Suppressor macrophage treated with lipopolysaccharide for 1 hour (primary cell): ENCODE measurements at regions not wholly inside any gene's neighbourhood (a gene's known extent, or its start where the extent isn't known, plus 50 kb on each side); places are given as distances from the start of the nearest gene placed in this dataset.
"Not testable (repeated sequence)": the region's sequence is repeated elsewhere in the genome, so short reads cannot be mapped to it uniquely, and the experiment has no call there.

Experiments used
- DNase-seq, 3 donors: peaks; one replicate each; pipeline ENCODE4 v3.0.0-alpha.2; 2020 to 2022

- DNase-seq = not testable (repeated sequence)
These were observed 52.5 kb upstream of the CCDC71L start for GRCh38 chr7:106713452-106713851.

- not testable (repeated sequence) for DNase-seq
These were observed 53.9 kb upstream of the CCDC71L start for GRCh38 chr7:106714590-106715442.

- DNase-seq = no peak
These were observed 54.8 kb upstream of the CCDC71L start for GRCh38 chr7:106715730-106716129.

GRCh38 chr7:106717254-106717954 lies 56.4 kb upstream of the CCDC71L start:
- DNase-seq = no peak

- peak; percentile 91 to 97 (median 96) for DNase-seq
These were observed 57.3 kb upstream of the CCDC71L start for GRCh38 chr7:106717955-106718871.

GRCh38 chr7:106720641-106721040 lies 59.7 kb upstream of the CCDC71L start:
- peak; percentile 17 to 43 (median 42) for DNase-seq

- DNase-seq = peak; percentile 53 to 70 (median 69)
These were observed 61.1 kb upstream of the CCDC71L start for GRCh38 chr7:106721816-106722785.

- DNase-seq = no peak
These were observed 62.4 kb upstream of the CCDC71L start for GRCh38 chr7:106723398-106723797.

- peak; percentile 41 to 71 (median 65) for DNase-seq
These were observed 68.9 kb upstream of the CCDC71L start for GRCh38 chr7:106729720-106730385.

- DNase-seq = peak; percentile 49 to 76 (median 70)
These were observed 70.2 kb upstream of the CCDC71L start for GRCh38 chr7:106731187-106731586.

- peak in 2 of 3 donors; percentile 29 to 54 for DNase-seq
These were observed 70.9 kb upstream of the CCDC71L start for GRCh38 chr7:106731646-106732444.

- no peak for DNase-seq
These were observed 74.7 kb upstream of the CCDC71L start for GRCh38 chr7:106735637-106736036.

GRCh38 chr7:106736123-106736507 lies 75.2 kb upstream of the CCDC71L start:
- no peak for DNase-seq

- peak; percentile 82 to 89 (median 84) for DNase-seq
These were observed 75.7 kb upstream of the CCDC71L start for GRCh38 chr7:106736508-106737201.

GRCh38 chr7:106737202-106737562 lies 76.2 kb upstream of the CCDC71L start:
- peak in 1 of 3 donors; percentile 32 for DNase-seq

- peak; percentile 44 to 59 (median 55) for DNase-seq
These were observed 79.8 kb upstream of the CCDC71L start for GRCh38 chr7:106740806-106741205.

GRCh38 chr7:106744563-106745091 lies 83.7 kb upstream of the CCDC71L start:
- no peak for DNase-seq

GRCh38 chr7:106747301-106747700 lies 86.3 kb upstream of the CCDC71L start:
- not testable (repeated sequence) for DNase-seq

GRCh38 chr7:106747804-106748203 lies 86.8 kb upstream of the CCDC71L start:
- peak in 2 of 3 donors; percentile 25 to 50 for DNase-seq
